HG03439 (cell line): ENCODE measurements at regions not wholly inside any gene's neighbourhood (a gene's known extent, or its start where the extent isn't known, plus 50 kb on each side); places are given as distances from the start of the nearest gene placed in this dataset.

ENCODE experiments used
- ATAC-seq: cut with Tn5 transposase; IDR thresholded peaks from one replicate; pipeline ENCODE4 v1.9.1; 2021; ENCODE audit warnings: mild to moderate bottlenecking, moderate library complexity; ENCODE audit not compliant: unreplicated experiment

DNA sequence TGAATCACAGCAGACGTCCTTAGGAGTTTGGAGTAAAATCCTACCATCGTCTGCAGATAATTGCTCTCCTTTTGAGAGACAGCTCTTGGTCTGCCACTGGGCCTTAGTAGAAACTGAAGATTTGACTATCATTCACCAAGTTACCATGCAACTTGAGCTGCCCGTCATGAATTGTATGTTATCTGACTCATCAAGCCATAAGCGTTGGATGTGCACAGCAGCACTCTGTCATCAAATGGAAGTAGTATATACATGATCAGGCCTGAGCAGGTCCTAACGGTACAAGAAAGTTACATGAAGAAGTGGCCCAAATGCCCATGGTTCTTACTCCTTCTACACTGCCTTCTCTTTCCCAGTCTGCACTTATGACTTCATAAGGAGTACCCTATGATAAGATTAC lies 317.8 kb downstream of the GPATCH2 start:
- no peak for ATAC-seq

DNA sequence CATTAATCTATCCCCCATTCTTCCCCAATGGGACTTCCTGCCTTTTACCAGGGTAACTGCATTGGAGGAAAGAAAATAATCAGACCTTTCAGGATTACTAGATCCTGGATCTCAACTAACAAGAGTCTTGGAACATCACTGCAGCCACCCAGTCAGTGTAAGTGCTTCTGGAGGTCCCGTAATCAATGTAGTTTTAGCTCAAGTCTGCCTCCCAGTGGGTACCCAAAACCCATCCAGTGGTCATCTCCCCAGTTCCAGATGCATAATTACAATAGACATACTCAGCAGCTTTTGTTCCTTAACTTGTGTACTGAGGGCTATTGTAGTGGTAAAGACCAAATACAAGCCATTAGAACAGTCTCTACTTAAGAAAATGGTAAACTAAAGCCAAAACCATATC lies 319.1 kb downstream of the GPATCH2 start:
- ATAC-seq, result no peak

DNA sequence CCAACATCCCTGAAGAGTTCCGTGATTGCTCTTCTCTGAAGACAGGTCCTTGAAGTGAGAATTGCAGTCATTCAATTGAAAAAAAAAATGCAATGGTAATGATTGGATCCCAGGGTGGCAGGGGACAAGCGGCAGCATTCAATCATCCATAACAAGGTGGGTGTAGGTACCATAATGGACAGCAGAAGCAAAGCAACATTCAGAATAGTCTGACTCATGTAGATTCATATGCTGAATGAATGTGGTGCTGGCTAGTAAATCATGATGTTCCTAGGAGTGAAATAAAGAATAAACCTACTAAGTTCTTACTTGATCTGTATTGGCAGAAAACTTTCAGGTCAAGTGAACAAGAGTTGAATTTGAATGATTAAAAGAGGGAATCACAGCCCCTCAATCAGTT lies 319.6 kb downstream of the GPATCH2 start:
- ATAC-seq, result no peak

DNA sequence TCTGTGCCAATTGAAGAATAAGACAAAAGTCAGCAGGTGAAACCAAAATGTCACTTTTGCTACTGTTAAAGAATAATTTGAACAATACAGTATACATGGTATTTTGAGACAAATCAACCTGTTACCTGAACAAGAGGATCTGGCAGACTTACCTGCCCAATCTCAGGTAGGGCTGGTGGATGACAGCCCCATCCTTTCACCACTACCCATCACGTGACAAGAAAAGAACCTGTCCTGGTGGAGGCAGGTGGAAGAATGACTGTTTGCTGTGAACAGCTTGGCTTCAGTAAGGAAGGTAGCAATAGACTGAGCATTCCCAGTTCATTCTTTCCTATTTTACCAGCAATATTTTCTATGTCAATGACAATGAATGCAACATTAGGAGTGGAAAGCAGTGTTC lies 349.6 kb downstream of the GPATCH2 start:
- ATAC-seq, result no peak

DNA sequence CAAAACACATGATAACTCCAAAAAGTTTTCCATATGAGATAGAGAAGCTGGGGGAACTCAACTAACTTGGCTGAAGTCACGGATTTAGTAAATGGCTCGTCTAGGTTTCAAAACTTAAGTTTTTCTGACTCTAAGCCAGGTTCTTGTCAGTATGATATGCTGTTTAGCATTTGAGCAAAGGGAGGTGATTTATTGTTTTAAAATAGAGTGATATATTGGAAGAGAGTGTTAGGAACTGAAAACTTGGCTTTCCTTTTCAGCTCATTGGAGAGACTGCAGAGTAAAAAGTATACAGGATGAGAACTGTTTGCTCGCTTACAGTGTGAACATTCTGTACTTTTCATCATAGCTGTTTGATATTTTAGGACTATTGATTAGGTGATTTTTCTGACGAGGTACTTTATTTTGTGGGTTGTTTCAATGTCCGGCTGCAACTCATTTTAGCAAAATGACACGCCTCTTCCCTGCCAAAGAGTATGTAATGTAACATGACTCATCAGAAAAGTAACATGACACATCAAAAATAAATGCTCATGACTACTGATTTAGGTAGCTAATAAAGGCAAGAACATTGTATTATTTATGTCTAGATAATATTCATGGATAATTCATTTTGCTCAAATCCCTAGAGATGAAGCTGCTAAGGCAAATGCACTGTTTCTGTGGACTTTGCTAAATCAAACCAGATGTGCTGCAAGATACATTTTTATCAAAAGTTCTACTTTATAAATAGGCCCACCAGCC lies 355.1 kb downstream of the GPATCH2 start:
- ATAC-seq, result no peak

DNA sequence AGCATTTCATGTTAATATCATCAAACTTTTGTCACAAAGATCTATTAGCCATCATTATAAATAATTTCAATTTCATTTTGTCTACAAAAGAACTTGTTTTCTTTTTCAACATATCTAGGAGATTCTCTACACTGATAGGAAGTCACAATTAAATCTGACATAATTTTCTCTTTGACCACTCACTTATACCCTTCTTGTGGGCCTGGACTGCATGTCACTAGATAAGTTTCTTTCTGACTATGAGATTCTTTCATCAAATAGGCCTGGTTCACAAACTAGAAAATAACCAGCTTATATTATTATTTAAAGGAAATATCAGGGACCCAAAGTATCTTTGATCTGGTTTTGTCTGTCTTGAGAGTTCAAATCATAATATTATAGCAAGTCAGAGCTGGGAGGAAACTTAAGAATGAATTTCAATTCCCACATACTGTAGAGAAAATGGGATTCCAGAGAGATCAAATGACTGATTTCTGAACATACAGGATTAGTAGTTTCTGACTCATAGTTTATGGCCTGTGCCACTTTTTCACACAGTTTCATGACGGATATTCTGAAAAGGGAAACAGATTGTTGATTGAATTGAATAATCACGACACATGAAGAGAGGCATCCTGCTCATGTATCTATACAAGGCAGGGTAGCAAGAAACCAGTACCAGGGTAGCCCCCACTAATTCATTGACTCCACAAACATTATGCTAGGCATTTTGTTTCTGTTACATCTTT lies 355.8 kb downstream of the GPATCH2 start:
- ATAC-seq, result no peak

DNA sequence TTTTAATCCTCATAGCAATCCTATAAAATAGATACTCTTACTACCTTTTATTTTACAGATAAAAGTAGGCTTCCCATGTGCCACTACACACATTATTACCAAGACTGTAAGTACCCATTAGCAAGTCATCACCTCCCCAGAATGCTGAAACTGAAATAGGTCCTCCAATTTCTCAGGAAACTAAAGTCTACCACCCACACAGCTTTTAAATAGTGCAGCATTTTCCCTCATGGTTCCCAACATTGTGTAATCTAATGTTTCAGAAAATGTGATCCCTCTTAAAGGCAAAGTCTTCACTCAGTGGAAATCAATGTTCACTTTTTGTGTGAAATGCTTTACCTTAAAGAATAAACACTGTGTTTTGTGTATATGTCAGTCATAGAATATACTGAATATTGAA lies 356.5 kb downstream of the GPATCH2 start:
- ATAC-seq, result no peak

DNA sequence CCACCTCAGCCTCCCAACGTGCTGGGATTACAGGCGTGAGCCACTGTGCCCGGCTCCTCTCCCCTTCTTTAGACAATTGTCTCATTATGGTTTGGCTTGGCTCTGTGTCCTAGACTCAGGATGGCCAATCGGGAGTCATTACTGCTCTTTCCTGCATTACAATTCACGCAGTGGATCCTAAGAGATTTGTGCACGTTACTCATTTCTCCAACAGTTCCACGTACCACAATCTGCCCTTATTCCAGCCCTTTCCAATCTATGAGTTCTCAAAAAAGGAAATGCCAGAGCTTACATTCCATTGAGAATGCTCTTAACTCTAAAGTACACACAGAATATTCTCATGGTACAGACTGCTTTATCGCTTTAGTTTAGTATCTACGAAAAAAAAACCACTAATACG lies 357.0 kb downstream of the GPATCH2 start:
- ATAC-seq, result no peak

DNA sequence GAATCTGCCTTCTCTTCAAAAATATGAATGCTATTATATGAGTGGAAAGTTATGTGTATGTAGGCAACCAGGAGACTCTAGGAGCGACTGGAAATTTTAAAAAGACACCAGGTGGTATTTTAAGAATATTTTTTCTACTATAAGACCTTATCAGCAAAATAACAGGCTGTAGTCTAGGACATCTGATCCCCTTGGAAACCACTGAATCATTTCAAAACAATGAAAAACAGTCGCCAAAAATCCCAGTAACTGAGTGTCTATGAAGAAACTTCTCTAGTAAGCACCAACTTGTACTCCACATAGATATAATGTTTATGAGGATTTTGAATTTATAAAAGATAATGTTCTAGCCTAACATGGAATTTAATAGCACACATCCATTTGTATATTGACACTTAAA lies 358.5 kb downstream of the GPATCH2 start:
- ATAC-seq, result no peak

DNA sequence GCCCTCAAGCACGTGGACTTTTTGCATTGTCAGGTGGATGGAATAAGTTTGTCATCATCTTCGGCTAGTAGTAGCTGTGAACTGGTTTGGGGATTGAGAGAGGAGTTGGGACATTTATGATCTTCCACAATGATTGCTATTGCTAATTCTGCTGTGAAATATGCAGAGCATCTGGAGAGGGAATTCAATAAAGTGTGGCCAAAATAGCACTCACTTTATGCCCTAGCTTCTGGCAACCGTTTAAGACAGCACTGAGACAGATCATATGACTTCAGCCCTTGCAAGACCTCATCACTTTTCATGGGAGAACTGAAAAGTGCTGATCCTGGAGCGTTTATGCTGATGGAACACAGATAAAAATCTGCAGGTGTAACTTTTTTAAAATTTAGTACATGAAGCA lies 360.8 kb downstream of the GPATCH2 start:
- ATAC-seq, result no peak

DNA sequence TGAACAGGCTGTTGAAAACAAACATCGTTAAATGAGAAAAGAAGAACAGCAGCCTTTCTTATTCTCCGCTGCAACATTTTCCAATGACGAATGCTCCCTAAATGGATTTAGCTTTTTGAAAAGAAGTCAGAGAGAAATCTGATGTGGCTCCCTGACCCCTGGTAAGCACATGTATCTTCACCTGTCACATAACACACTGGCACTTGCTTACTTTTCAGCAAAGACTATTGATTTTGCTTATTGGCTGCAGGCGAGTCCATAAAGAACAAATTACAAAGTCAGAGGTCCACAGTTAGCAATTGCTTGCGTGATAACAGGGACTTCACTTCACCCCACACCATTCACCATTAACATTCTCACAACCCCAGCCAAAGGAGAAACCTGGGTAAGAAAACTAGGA lies 362.8 kb downstream of the GPATCH2 start:
- no peak for ATAC-seq

DNA sequence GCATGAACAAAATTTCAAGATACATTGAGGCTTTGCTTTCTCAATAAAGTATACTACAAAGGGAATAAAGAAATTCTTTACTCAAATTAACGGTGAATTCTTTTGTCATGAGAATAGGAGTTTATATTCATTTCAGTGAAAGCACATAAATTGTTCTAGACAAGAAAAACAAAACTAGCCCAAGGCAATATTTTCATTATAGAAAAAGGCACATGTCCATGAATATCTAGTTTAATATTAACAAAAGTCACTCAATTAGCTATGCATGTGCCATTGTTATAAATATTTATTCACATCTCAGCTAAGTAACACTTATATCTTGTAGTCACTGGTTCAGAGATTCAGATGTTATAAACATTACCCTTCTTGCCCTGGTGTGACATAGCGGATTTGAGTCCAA lies 369.3 kb downstream of the GPATCH2 start:
- ATAC-seq, result no peak

DNA sequence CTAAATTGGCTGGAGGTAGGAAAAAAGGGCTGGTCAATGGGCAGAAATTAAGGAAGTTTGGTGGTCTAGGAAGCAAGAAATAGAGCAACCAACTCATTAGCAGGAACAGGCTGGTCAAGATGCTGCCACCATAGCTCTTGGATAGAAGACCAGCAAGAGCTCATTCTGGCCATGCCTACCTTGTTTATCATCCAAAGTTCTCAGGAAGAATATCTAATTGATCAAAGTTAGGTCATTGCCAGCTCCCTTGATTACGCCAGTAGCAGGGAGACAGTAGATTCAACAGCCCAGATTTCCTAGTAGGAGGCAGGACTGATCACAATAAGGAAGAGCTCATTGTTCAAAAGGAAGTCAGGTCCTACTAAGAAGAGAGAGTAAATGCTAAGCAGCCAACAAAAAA lies 370.2 kb downstream of the GPATCH2 start:
- no peak for ATAC-seq

DNA sequence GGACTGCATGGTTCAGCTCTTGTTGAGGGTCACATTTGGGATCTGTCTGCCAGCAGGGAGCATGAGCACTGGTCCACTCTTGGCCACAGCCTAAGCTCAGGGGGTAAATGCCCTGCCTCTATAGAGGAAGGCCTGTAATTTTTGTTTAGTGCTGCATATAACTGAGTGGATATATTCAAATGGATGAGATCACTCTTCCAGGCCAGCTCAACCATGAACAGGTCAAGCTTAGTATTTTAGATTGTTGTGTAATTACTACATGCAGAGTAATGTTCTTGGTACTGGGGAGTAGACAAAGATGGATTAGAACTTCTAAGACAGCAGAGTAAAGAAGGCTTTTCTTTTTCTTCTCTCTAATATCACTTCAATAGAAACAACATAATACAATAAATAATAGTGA lies 376.9 kb downstream of the GPATCH2 start:
- ATAC-seq, result no peak

DNA sequence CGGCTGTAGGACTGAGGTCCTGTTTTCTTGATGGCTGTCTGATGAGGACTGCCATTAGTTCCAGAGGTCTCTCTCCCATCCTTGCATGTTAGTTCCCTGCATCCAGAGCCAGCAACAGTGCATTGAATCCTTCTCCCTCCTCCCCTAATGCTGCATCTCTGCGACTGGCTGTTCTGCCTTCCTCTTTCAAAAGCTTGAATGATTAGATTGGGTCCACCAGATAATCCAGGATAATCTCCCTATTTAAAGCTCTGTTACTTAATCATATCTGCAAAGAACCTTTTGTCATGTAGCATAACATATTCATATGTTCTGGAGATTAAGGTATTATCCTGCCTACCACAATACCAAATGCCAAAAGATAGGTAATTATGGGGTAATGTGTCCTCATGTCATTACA lies 377.5 kb downstream of the GPATCH2 start:
- ATAC-seq, result no peak

DNA sequence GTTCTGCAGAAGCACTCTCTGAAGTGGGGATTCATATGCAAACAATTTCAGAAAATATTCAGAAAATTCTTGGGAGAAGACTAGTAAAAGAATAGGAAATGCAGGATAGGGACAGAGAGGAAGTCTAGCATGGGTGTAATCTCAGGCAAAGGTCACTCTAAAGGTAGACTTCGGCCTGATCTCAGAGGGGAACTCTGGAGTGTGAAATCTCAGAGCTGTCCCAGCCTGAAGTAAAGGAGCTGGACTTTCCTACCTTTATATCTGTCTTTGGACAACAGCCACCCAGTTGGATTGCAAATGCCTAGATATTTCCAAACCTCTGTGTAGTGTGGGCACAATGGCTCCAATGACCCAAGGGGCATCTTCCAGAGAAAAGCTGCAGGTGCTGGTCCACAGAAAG lies 379.8 kb downstream of the GPATCH2 start:
- ATAC-seq, result no peak

DNA sequence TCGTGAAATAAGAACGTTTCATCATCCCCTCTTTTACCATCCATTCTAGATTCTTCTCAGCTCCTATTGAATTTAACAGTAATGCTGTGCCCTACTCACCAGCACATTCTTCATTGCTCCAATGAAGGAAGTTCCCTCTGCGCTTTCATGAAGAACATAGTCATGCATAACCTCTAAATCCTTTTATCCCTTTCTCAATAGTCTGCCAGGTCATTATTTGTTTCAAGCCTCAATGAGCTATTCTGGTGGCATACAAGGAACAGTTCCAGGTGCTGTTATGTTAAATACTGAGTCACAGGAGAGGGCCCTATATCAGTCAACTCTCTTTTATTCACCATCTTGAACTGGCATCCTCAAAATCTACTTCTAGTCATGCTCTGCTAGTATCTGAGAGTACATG lies 381.0 kb downstream of the GPATCH2 start:
- no peak for ATAC-seq

DNA sequence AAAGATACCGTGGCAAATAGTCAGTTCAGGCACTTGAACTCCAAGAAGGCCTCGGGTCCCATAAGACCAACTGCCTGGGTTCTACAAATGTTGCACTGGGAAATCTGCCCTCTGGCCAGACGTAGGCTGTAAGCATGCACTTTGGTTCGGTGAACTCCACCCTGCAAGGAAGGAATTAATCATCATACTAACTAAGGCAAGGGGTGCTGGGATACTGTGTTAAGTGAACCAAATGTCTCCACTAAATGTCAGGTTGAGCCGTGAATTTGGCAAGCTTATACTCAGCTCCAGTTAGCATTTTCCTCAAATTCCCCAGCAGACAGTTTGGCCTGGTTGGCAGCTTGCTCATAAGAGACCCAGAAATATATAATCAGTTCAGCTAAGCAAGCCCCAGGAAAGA lies 385.9 kb downstream of the GPATCH2 start:
- no peak for ATAC-seq

DNA sequence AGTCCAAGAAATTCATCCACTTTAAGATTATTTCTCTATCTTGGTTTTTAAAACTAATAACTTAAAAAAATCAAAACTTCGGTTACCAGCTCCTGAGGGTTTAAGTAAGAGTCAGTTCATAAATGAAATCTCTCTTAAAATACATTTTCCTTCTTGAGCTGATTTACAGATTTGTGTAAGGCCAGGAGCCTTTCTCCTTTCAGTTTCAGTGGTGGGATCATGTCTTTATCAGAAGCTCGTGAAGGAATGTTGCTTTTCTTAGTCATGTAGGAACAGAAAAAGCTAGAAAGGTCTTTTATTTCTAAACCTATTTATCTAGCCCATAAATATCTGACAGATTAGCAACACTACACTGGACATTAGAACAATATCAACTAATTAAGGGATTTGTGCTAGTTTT lies 390.2 kb downstream of the GPATCH2 start:
- ATAC-seq, result no peak

DNA sequence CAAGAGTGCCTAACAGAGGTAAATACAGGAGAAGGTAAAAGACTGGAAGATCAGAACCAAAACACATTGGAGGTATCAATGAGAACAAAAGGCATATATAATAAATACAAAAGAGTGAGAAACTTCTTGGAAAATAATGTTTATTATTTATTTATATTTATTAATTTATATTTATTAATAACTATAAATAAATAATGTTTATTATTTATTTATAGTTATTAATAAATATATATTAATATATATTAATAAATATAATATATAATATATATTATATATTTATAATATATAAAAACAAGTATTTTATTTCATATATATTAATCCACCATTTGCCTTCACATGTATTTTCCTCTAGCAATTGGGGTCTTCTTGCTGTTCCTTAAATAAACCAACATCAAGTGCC lies 391.9 kb downstream of the GPATCH2 start:
- ATAC-seq, result no peak

DNA sequence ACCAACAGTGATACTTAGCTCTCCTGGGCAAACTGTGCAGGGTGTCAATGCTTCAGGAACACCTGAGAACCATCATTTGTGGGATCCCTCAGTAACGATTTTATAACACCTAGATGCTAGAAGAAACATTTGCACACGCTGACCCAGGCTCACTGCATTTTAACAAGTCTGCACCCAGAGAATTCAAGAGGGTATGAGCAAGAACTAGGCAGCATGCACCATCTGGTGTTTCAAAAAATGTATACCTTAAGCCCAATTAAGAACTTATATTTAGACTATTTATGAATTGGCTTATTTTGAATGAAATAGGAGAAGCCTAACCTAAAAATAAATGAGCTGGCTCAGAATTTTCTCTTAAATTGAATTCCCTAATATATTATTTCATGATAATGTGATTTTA lies 400.5 kb downstream of the GPATCH2 start:
- no peak for ATAC-seq

DNA sequence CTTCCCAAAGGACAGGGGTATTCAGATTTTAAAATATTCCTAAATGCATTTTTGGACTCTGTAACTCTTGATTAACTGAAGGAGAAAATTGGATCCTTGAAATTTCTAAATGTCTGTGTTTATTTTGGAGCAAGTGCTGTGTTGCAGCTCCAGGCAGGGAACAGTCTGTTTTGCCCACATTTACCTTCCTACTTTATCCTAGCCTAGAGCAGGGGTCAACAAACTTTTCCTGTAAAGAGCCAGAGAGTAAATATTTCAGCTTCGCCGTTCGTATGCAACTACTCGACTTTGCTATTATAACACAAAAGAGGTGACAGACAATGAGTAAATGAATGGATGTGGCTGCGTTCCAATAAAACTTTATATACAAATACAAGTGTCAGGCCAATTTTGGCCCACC lies 402.2 kb downstream of the GPATCH2 start:
- ATAC-seq, result no peak

DNA sequence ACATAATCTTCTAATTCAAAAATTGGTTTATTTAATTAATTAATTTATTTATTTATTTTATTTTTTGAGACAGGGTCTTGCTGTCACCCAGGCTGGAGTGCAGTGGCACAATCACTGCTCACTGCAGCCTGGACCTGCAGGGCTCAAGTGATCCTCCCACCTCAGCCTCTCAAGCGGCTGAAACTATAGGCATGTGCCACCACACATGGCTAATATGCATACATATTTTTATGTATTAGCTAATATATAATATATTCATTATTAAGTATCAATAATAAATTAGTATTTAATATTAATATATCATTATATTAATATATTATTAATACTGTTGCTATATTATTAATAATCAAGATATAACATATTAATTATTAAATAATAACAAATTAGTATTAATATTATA lies 406.7 kb downstream of the GPATCH2 start:
- no peak for ATAC-seq
